SK-N-SH (cell line): ENCODE measurements at regions not wholly inside any gene's neighbourhood (a gene's known extent, or its start where the extent isn't known, plus 50 kb on each side); places are given as distances from the start of the nearest gene placed in this dataset.

Experiments
- CTCF ChIA-PET: fragments of 300-600, 350-600 bp; formaldehyde crosslinking; extraction: SDS; loops from one replicate; lab custom pipeline; 2021; lab: Yijun Ruan, JAX
- POLR2A ChIA-PET: fragments of 350-600 bp; sonication (Branson Sonifier 250); formaldehyde crosslinking; extraction: SDS; loops from one replicate; lab custom pipeline; 2020; ENCODE audit warnings: antibody characterized with exemption, inconsistent platforms; lab: Yijun Ruan, JAX
- DNase-seq: peaks from one replicate; pipeline ENCODE4 v3.0.0; 2012
- H2AFZ ChIP-seq: fragments of 200-600 bp; sonication (generic); 2 replicates; pipeline ENCODE4 v1.8.1; 2016; ENCODE audit warnings: antibody characterized with exemption, mild to moderate bottlenecking, low read depth
- H3F3A ChIP-seq: fragments of 200-600 bp; sonication (generic); replicated peaks from 2 replicates; pipeline ENCODE3; 2016; ENCODE audit warnings: antibody characterized with exemption, mild to moderate bottlenecking; ENCODE audit not compliant: insufficient read depth
- H3K27ac ChIP-seq, 2 experiments: fragments of 200-500 bp in 1 of 2; fragments of 200-600 bp in 1 of 2; sonication (Bioruptor generic) in 1 of 2; sonication (generic), shearing (Covaris generic) in 1 of 2; 2 replicates each; pipeline versions ENCODE4 v1.5.1 to v1.6.1; 2014 to 2016; ENCODE audit warnings: low read depth in 2 of 2, inconsistent platforms in 1 of 2, low read length in 1 of 2, mild to moderate bottlenecking in 1 of 2, mixed read lengths in 1 of 2
- H3K27me3 ChIP-seq: fragments of 200-600 bp; sonication (generic), shearing (Covaris generic); 2 replicates; pipeline ENCODE4 v1.6.1; 2016; ENCODE audit warnings: mixed run types; ENCODE audit not compliant: insufficient read depth
- H3K36me3 ChIP-seq, 2 experiments: fragments of 200-500 bp in 1 of 2; fragments of 200-600 bp in 1 of 2; sonication (Bioruptor generic) in 1 of 2; sonication (generic) in 1 of 2; replicated peaks in 1 of 2; 2 replicates each; pipeline versions ENCODE3 to v1.5.1; 2014 to 2016; ENCODE audit warnings: low read length in 1 of 2, mild to moderate bottlenecking in 1 of 2; ENCODE audit not compliant: insufficient read depth in 2 of 2, control insufficient read depth in 1 of 2
- H3K4me1 ChIP-seq, 2 experiments: fragments of 200-500 bp in 1 of 2; fragments of 200-600 bp in 1 of 2; sonication (Bioruptor generic) in 1 of 2; sonication (generic), shearing (Covaris generic) in 1 of 2; 2 replicates each; pipeline versions ENCODE4 v1.5.1 to v1.6.1; 2014 to 2016; ENCODE audit warnings: low read depth in 1 of 2, low read length in 1 of 2, mixed run types in 1 of 2; ENCODE audit not compliant: insufficient read depth in 2 of 2, control insufficient read depth in 1 of 2
- H3K4me2 ChIP-seq: fragments of 200-600 bp; sonication (generic), shearing (Covaris generic); 2 replicates; pipeline ENCODE4 v1.6.1; 2017; ENCODE audit warnings: mixed run types
- H3K4me3 ChIP-seq, 2 experiments: fragments of 200-500 bp in 1 of 2; fragments of 200-600 bp in 1 of 2; sonication (Bioruptor generic) in 1 of 2; sonication (generic), shearing (Covaris generic) in 1 of 2; 2 replicates each; pipeline versions ENCODE4 v1.5.1 to v1.8.1; 2014 to 2016; ENCODE audit warnings: low read depth in 2 of 2, inconsistent platforms in 1 of 2, low read length in 1 of 2, mild to moderate bottlenecking in 1 of 2, mixed read lengths in 1 of 2, moderate library complexity in 1 of 2
- H3K79me2 ChIP-seq: fragments of 200-600 bp; sonication (generic); 2 replicates; pipeline ENCODE4 v1.8.1; 2017; ENCODE audit warnings: mild to moderate bottlenecking; ENCODE audit not compliant: insufficient read depth
- H3K9ac ChIP-seq: fragments of 200-600 bp; sonication (generic); 2 replicates; pipeline ENCODE4 v1.6.1; 2017; ENCODE audit warnings: mixed run types
- H3K9me2 ChIP-seq: fragments of 200-600 bp; sonication (generic); 2 replicates; pipeline ENCODE4 v1.6.1; 2017; ENCODE audit warnings: mixed run types
- H3K9me3 ChIP-seq: fragments of 200-600 bp; sonication (generic); 2 replicates; pipeline ENCODE4 v1.6.1; 2017; ENCODE audit warnings: mixed run types, mild to moderate bottlenecking, moderate library complexity
- H4K20me1 ChIP-seq: fragments of 200-600 bp; sonication (generic); 2 replicates; pipeline ENCODE4 v1.6.1; 2017; ENCODE audit warnings: mild to moderate bottlenecking, mixed run types; ENCODE audit not compliant: insufficient read depth
- CHD2 ChIP-seq: fragments of 150-350 bp; IDR thresholded peaks from 2 replicates; pipeline ENCODE4 v1.6.1; 2018; ENCODE audit warnings: low read length; ENCODE audit not compliant: partially characterized antibody
- ELF1 ChIP-seq: IDR thresholded peaks from 2 replicates; pipeline ENCODE4 v1.4.0; 2012
- EZH2phosphoT487 ChIP-seq: fragments of 200-600 bp; sonication (generic); IDR thresholded peaks from 2 replicates; pipeline ENCODE4 v1.6.1; 2017; ENCODE audit warnings: low read depth, mixed run types, mild to moderate bottlenecking, antibody characterized with exemption, moderate library complexity, borderline replicate concordance
- FOSL2 ChIP-seq: IDR thresholded peaks from 2 replicates; pipeline ENCODE4 v1.4.0; 2012; ENCODE audit warnings: low read depth, mild to moderate bottlenecking, moderate library complexity, borderline replicate concordance
- FOXJ3 ChIP-seq: sonication (generic); formaldehyde crosslinking; IDR thresholded peaks from 2 replicates; pipeline ENCODE4 v1.5.1; 2020; ENCODE audit warnings: mild to moderate bottlenecking, missing genetic modification reagents
- FOXM1 ChIP-seq: IDR thresholded peaks from 2 replicates; pipeline ENCODE4 v1.4.0; 2012; ENCODE audit warnings: low read depth, mild to moderate bottlenecking
- GABPA ChIP-seq: IDR thresholded peaks from 2 replicates; pipeline ENCODE4 v1.4.0; 2012; ENCODE audit warnings: low read depth, mild to moderate bottlenecking
- GATA2 ChIP-seq: sonication (generic); formaldehyde crosslinking; IDR thresholded peaks from 2 replicates; pipeline ENCODE4 v1.5.0; 2020; ENCODE audit warnings: mild to moderate bottlenecking, missing genetic modification reagents
- MEF2A ChIP-seq: IDR thresholded peaks from 2 replicates; pipeline ENCODE4 v1.4.0; 2012; ENCODE audit warnings: low read depth, borderline replicate concordance
- PBX3 ChIP-seq: IDR thresholded peaks from 2 replicates; pipeline ENCODE4; 2012
- RAD21 ChIP-seq: IDR thresholded peaks from 2 replicates; pipeline ENCODE4 v1.6.1; 2012; ENCODE audit warnings: mild to moderate bottlenecking, low read length
- SIN3A ChIP-seq: IDR thresholded peaks from 2 replicates; pipeline ENCODE4 v1.6.1; 2012; ENCODE audit warnings: low read depth, mild to moderate bottlenecking, low read length, moderate library complexity, borderline replicate concordance
- WGBS: methylation state at CpG from one replicate; pipeline ENCODE4 v1.1.6; 2017; ENCODE audit warnings: low lambda C conversion rate; 5-methylcytosine and 5-hydroxymethylcytosine counted together
- TF ChIP-seq, protein P1 (sequence below): fragments of 150-350 bp; IDR thresholded peaks from 2 replicates; pipeline ENCODE4 v1.6.1; 2016; ENCODE audit warnings: mild to moderate bottlenecking, low read depth, low read length
- TF ChIP-seq, protein P2 (sequence below): fragments of 150-350 bp; IDR thresholded peaks from 2 replicates; pipeline ENCODE4 v1.6.1; 2017; ENCODE audit warnings: antibody characterized with exemption, low read length, low read depth, borderline replicate concordance
- TF ChIP-seq, protein P3 (sequence below): IDR thresholded peaks from 2 replicates; pipeline ENCODE4 v1.4.0; 2012; ENCODE audit warnings: low read depth, borderline replicate concordance

DNA sequence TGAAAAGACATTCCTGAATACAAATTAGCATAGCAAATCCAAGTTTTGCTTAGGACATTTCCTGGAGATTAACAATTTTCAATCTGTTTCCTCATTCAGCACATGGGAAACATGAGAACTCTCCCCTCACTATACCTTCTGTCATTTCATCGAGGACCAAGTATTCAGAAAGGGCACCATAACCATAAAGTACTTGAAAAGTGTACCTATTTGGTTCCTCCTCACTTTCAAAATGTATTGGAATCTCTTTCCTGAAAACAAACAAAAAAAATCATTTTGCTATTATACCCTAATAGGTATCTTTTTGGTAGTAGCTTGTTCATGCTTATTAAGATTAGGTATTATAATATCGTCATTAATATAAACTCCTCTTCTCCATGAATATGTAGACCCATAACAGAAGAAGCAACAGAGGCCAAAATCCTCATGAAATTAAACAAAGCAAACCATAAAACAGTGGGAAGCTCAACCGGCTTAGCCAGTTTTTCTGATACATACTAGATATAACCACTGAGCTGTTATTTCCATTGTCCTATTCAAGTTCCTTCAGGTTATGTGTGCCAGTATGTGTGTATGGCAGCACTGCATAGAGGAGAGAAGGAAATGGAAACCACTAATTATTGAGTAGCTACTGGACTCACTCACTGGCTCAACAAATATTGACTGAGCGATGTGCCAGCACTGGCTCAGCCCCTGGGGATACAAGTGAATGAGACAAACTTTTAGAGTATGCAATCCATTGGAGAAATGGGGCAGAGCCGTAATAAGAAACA, 274.0 kb downstream of the MAFB start:
- Histone ChIP-seq H2AFZ (no peak overlapping the region), H3K9me2 (no peaks in the 10 kb centered on the region), H3K27me3 (no peaks in the 10 kb centered on the region), H3K4me1 (no peaks in the 10 kb centered on the region), H3K9me3 (no peaks in the 10 kb centered on the region), H3K79me2 (no peaks in the 10 kb centered on the region), H3K4me3 (no peak overlapping the region), H3F3A (no peaks in the 10 kb centered on the region), H3K36me3 (no peaks in the 10 kb centered on the region), H3K4me2 (no peak overlapping the region), H3K9ac (no peak overlapping the region), H4K20me1 (no peaks in the 10 kb centered on the region), H3K27ac (no peak overlapping the region)
- no peak for DNase-seq
- WGBS: 29% methylated on average over 5 of the region's 5 CpGs
- POLR2A ChIA-PET: no interaction called here
- TF ChIP-seq GABPA (no peak), GATA2 (CRISPR knock-in tag) (no peak), PBX3 (no peak), MEF2A (no peak), EZH2phosphoT487 (no peak), RAD21 (no peak), FOXJ3 (CRISPR knock-in tag) (no peak), ELF1 (no peak), SIN3A (no peak)
- TF ChIP-seq, protein P1, sequence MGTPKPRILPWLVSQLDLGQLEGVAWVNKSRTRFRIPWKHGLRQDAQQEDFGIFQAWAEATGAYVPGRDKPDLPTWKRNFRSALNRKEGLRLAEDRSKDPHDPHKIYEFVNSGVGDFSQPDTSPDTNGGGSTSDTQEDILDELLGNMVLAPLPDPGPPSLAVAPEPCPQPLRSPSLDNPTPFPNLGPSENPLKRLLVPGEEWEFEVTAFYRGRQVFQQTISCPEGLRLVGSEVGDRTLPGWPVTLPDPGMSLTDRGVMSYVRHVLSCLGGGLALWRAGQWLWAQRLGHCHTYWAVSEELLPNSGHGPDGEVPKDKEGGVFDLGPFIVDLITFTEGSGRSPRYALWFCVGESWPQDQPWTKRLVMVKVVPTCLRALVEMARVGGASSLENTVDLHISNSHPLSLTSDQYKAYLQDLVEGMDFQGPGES: no peak
- TF ChIP-seq, protein P2, sequence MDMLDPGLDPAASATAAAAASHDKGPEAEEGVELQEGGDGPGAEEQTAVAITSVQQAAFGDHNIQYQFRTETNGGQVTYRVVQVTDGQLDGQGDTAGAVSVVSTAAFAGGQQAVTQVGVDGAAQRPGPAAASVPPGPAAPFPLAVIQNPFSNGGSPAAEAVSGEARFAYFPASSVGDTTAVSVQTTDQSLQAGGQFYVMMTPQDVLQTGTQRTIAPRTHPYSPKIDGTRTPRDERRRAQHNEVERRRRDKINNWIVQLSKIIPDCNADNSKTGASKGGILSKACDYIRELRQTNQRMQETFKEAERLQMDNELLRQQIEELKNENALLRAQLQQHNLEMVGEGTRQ: no peak
- CTCF ChIA-PET: no interaction called here

GRCh38 chr20:40410028-40410427, 279.0 kb downstream of the MAFB start:
- no peak for TF ChIP-seq CHD2
- TF ChIP-seq FOXM1: no peak
- TF ChIP-seq, protein P3, sequence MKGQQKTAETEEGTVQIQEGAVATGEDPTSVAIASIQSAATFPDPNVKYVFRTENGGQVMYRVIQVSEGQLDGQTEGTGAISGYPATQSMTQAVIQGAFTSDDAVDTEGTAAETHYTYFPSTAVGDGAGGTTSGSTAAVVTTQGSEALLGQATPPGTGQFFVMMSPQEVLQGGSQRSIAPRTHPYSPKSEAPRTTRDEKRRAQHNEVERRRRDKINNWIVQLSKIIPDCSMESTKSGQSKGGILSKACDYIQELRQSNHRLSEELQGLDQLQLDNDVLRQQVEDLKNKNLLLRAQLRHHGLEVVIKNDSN: no peak
- TF ChIP-seq RAD21: no peak
- TF ChIP-seq FOSL2: no peak
- Histone ChIP-seq H4K20me1 (no peaks in the 10 kb centered on the region), H3F3A (no peaks in the 10 kb centered on the region), H3K4me3 (no peak overlapping the region), H2AFZ (no peak overlapping the region), H3K79me2 (no peaks in the 10 kb centered on the region), H3K36me3 (no peaks in the 10 kb centered on the region), H3K27ac (no peak overlapping the region), H3K9me2 (no peaks in the 10 kb centered on the region), H3K9me3 (no peaks in the 10 kb centered on the region), H3K4me2 (no peak overlapping the region), H3K9ac (no peak overlapping the region), H3K4me1 (no peaks in the 10 kb centered on the region; a peak in 1 of 4 replicates), H3K27me3 (no peaks in the 10 kb centered on the region)
- 14% methylated on average over 3 of the region's 3 CpGs for WGBS
- DNase-seq: no peak
- CTCF ChIA-PET: interaction anchor here (2.0 kb wide), 1 partner anchor 61 kb away, joined by 4 read pairs; no protein-coding TSS in a partner anchor
- POLR2A ChIA-PET: no interaction called here
